GM12878 (cell line): ENCODE measurements at regions not wholly inside any gene's neighbourhood (a gene's known extent, or its start where the extent isn't known, plus 50 kb on each side); places are given as distances from the start of the nearest gene placed in this dataset.

Source experiments
- CHD2 ChIP-seq: IDR thresholded peaks from 2 replicates; pipeline ENCODE4 v1.6.1; 2011; ENCODE audit warnings: low read depth, low read length, improper control_type of control experiment, borderline replicate concordance
- ESRRA ChIP-seq: IDR thresholded peaks from 2 replicates; pipeline ENCODE4 v1.6.1; 2012; ENCODE audit warnings: mild to moderate bottlenecking, low read length, improper control_type of control experiment
- SPI1 ChIP-seq: IDR thresholded peaks from 2 replicates; pipeline ENCODE4 v1.6.1; 2011; ENCODE audit warnings: low read depth, mild to moderate bottlenecking, low read length, moderate library complexity, borderline replicate concordance; ENCODE audit not compliant: insufficient read depth

DNA sequence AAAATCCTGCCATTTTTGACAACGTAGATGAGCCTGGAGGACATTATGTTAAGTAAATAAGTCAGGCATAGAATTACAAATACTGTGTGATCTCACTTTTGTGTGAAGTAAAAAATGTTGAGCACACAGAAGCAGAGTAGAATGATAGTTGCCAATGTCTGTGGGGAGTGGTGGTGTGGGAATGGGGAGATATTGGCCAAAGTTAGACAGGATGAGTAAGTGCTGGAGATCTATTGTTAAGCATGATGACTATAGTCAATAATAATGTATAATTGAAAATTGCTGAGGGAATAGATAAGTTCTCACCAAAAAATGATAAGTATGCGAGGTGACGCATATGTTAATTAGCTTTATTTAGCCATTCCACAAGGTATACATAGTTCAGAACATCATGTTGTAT, 92.0 kb downstream of the GPR85 start:
- TF ChIP-seq SPI1 (no peak), CHD2 (no peak), ESRRA (no peak)
